Breast epithelium (tissue), 3 donors: ENCODE measurements at regions not wholly inside any gene's neighbourhood (a gene's known extent, or its start where the extent isn't known, plus 50 kb on each side); places are given as distances from the start of the nearest gene placed in this dataset.

Experiments used
- POLR2AphosphoS5 ChIP-seq, 3 donors: sonication (generic); formaldehyde crosslinking; IDR thresholded peaks; one replicate each; pipeline ENCODE4 v1.6.1; 2017; ENCODE audit warnings: antibody characterized with exemption in 3 of 3
- TF ChIP-seq, protein P1 (sequence below), 3 donors: fragments of 450-650 bp; IDR thresholded peaks; one replicate each; pipeline ENCODE4 v1.5.1; 2016 to 2017; ENCODE audit warnings: antibody characterized with exemption in 3 of 3, mild to moderate bottlenecking in 3 of 3, moderate library complexity in 3 of 3

DNA sequence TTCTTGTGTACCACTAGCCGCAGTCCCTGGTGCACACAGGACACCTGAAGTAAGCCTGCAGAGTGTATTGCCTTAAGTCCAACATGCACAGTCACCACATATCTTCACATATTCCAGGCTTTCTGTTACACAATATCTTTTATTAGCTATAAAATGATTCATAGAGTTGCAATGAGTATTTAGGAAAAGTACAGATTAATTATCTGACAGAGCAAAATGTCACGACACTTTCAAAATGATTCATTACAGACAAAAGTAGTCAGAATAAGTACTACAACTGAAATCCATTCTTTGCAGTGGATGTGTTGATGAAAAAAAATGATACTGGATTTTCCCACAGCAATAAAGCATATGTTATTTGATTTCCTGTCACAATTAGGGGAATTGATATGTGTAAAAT is 199.5 kb upstream of the ASCC3 start:
- TF ChIP-seq POLR2AphosphoS5 (IDR thresholded peaks at IDR 0.05): no peak
- TF ChIP-seq, protein P1, sequence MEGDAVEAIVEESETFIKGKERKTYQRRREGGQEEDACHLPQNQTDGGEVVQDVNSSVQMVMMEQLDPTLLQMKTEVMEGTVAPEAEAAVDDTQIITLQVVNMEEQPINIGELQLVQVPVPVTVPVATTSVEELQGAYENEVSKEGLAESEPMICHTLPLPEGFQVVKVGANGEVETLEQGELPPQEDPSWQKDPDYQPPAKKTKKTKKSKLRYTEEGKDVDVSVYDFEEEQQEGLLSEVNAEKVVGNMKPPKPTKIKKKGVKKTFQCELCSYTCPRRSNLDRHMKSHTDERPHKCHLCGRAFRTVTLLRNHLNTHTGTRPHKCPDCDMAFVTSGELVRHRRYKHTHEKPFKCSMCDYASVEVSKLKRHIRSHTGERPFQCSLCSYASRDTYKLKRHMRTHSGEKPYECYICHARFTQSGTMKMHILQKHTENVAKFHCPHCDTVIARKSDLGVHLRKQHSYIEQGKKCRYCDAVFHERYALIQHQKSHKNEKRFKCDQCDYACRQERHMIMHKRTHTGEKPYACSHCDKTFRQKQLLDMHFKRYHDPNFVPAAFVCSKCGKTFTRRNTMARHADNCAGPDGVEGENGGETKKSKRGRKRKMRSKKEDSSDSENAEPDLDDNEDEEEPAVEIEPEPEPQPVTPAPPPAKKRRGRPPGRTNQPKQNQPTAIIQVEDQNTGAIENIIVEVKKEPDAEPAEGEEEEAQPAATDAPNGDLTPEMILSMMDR (IDR thresholded peaks at IDR 0.05): no peak
